Fibroblast of lung (primary cell): ENCODE measurements at regions not wholly inside any gene's neighbourhood (a gene's known extent, or its start where the extent isn't known, plus 50 kb on each side); places are given as distances from the start of the nearest gene placed in this dataset.

ENCODE experiments used
- DNase-seq, 2 donors: peaks; one replicate each; pipeline versions ENCODE4 v3.0.0 to v3.0.0-alpha.2; 2010; ENCODE audit warnings: low read depth in 2 of 2
- H2AFZ ChIP-seq: 2 replicates; pipeline ENCODE4 v1.5.1; 2012; ENCODE audit warnings: low read length, control low read depth, inconsistent platforms
- H3K27ac ChIP-seq: 2 replicates; pipeline ENCODE4 v1.5.1; 2011; ENCODE audit warnings: low read length, control low read depth; ENCODE audit not compliant: insufficient read depth
- H3K27me3 ChIP-seq: 2 replicates; pipeline ENCODE4 v1.5.1; 2011; ENCODE audit warnings: mild to moderate bottlenecking, low read length; ENCODE audit not compliant: control insufficient read depth, insufficient read depth
- H3K36me3 ChIP-seq: 2 replicates; pipeline ENCODE4 v1.5.1; 2011; ENCODE audit warnings: low read length; ENCODE audit not compliant: control insufficient read depth, insufficient read depth
- H3K4me1 ChIP-seq: 2 replicates; pipeline ENCODE4 v1.5.1; 2011; ENCODE audit warnings: low read length; ENCODE audit not compliant: control insufficient read depth, insufficient read depth; ENCODE audit errors: extremely low read depth
- H3K4me2 ChIP-seq: 2 replicates; pipeline ENCODE4 v1.5.1; 2011; ENCODE audit warnings: low read length, control low read depth; ENCODE audit not compliant: insufficient read depth; ENCODE audit errors: extremely low read depth
- H3K4me3 ChIP-seq, 4 experiments: fragments of 200-600 bp in 1 of 4; sonication (generic) in 1 of 4; replicated peaks in 1 of 4; 2 replicates each; pipeline ENCODE4 v1.5.1; 2011 to 2016; ENCODE audit warnings: low read length in 4 of 4, low read depth in 3 of 4, mild to moderate bottlenecking in 3 of 4, control low read depth in 2 of 4, inconsistent platforms in 1 of 4, mixed read lengths in 1 of 4; ENCODE audit not compliant: insufficient read depth in 1 of 4; ENCODE audit errors: control extremely low read depth in 1 of 4
- H3K79me2 ChIP-seq: 2 replicates; pipeline ENCODE4 v1.5.1; 2012; ENCODE audit warnings: mild to moderate bottlenecking, low read length, inconsistent platforms; ENCODE audit not compliant: control insufficient read depth, insufficient read depth
- H3K9ac ChIP-seq: 2 replicates; pipeline ENCODE4 v1.5.1; 2011; ENCODE audit warnings: mild to moderate bottlenecking, low read length, control low read depth; ENCODE audit not compliant: insufficient read depth
- H3K9me3 ChIP-seq: 2 replicates; pipeline ENCODE4 v1.5.1; 2012; ENCODE audit warnings: low read depth, low read length; ENCODE audit not compliant: control insufficient read depth, insufficient read depth
- H4K20me1 ChIP-seq: 2 replicates; pipeline ENCODE4 v1.5.1; 2011; ENCODE audit warnings: low read length; ENCODE audit not compliant: control insufficient read depth, insufficient read depth; ENCODE audit errors: extremely low read depth
- CTCF ChIP-seq, 2 donors: IDR thresholded peaks in 1 of 2; conservative IDR thresholded peaks in 1 of 2; 1 replicate in 1 of 2; 2 replicates in 1 of 2; pipeline ENCODE4 v1.5.1; 2011 to 2012; ENCODE audit warnings: low read length in 2 of 2, control low read depth in 1 of 2, inconsistent platforms in 1 of 2, low read depth in 1 of 2, mild to moderate bottlenecking in 1 of 2
- EZH2 ChIP-seq: IDR thresholded peaks from 2 replicates; pipeline ENCODE4 v1.5.1; 2012; ENCODE audit warnings: low read length, control low read depth, mild to moderate bottlenecking; ENCODE audit errors: missing control alignments

GRCh38 chr3:74752290-74752689 lies 137.8 kb upstream of the CNTN3 start:
- H3K9me3 ChIP-seq, result no peaks in the 10 kb centered on the region
- no peaks in the 10 kb centered on the region for H3K36me3 ChIP-seq
- H2AFZ ChIP-seq, result no peak overlapping the region
- no peak for DNase-seq
- H3K27ac ChIP-seq, result no peak overlapping the region
- H3K4me2 ChIP-seq, result no peak overlapping the region
- H3K79me2 ChIP-seq, result no peaks in the 10 kb centered on the region
- no peaks in the 10 kb centered on the region for H3K4me1 ChIP-seq
- H3K9ac ChIP-seq, result no peak overlapping the region
- no peak overlapping the region for H3K4me3 ChIP-seq
- TF ChIP-seq EZH2 (no peak), CTCF (conservative IDR thresholded peaks at IDR 0.05 in 1 of 2, IDR thresholded peaks at IDR 0.05 in 1 of 2; ENCODE audit: low read depth in 1 of 2, low read length in 2 of 2) (no peak)
- no peaks in the 10 kb centered on the region for H3K27me3 ChIP-seq
- H4K20me1 ChIP-seq, result no peaks in the 10 kb centered on the region

DNA sequence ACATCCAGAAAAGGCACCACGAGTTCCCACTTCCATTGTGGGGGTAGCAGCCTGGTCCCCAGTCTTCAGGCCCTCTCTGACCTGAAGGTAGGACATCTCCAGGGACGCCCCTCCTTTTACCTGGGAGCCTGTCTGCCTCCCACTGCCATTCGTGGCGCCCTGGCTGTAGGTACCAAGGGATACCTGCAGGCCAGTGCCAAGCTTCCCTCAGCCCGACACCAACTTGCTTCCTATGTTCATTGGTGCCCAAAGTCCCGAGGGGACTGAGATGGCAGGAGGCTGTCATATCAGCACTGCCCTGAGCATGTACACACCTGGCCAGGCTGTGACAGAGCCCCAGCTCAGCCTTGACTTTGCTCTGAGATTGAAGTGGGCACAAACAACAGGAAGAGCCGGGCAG lies 137.3 kb upstream of the CNTN3 start:
- no peak overlapping the region for H2AFZ ChIP-seq
- H3K27me3 ChIP-seq, result no peaks in the 10 kb centered on the region
- DNase-seq, result no peak
- H3K79me2 ChIP-seq, result no peaks in the 10 kb centered on the region
- no peak overlapping the region for H3K27ac ChIP-seq
- no peak overlapping the region for H3K4me2 ChIP-seq
- no peaks in the 10 kb centered on the region for H3K36me3 ChIP-seq
- H3K9me3 ChIP-seq, result no peaks in the 10 kb centered on the region
- H3K4me3 ChIP-seq, result no peak overlapping the region
- H3K9ac ChIP-seq, result no peak overlapping the region
- no peaks in the 10 kb centered on the region for H4K20me1 ChIP-seq
- H3K4me1 ChIP-seq, result no peaks in the 10 kb centered on the region
- TF ChIP-seq EZH2 (no peak), CTCF (conservative IDR thresholded peaks at IDR 0.05 in 1 of 2, IDR thresholded peaks at IDR 0.05 in 1 of 2; ENCODE audit: low read depth in 1 of 2, low read length in 2 of 2) (no peak)

GRCh38 chr3:74750901-74751300 lies 136.4 kb upstream of the CNTN3 start:
- Histone ChIP-seq H3K4me3 (no peak overlapping the region), H3K27ac (no peak overlapping the region), H4K20me1 (no peaks in the 10 kb centered on the region), H3K9me3 (no peaks in the 10 kb centered on the region), H2AFZ (no peak overlapping the region), H3K27me3 (no peaks in the 10 kb centered on the region), H3K79me2 (no peaks in the 10 kb centered on the region), H3K4me2 (no peak overlapping the region), H3K9ac (no peak overlapping the region), H3K4me1 (no peaks in the 10 kb centered on the region), H3K36me3 (no peaks in the 10 kb centered on the region)
- TF ChIP-seq CTCF (conservative IDR thresholded peaks at IDR 0.05 in 1 of 2, IDR thresholded peaks at IDR 0.05 in 1 of 2; ENCODE audit: low read depth in 1 of 2, low read length in 2 of 2), result no peak
- TF ChIP-seq EZH2, result no peak
- DNase-seq, result no peak
